ENCODE measurements at regions not wholly inside any gene's neighbourhood (a gene's known extent, or its start where the extent isn't known, plus 50 kb on each side); places are given as distances from the start of the nearest gene placed in this dataset.

DNA sequence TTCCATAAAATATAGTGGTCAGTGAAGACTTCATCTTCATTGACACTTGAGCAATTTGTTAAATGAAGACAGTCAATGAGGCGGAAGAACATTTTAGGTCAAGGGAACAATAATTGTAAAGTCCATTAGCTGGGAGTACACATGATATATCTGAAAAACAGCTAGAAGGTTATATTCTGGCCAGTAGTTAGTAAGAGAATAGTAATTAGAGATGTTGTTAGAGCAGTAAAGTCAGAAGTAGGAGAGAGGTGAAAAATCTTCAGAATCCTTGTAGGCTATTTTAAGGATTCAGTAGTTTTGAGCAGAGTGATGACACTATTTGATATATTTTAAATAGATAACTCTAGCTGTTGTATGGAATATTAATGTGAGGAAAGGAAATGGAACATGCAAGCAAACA, 915.6 kb upstream of the NEGR1 start:
- TF ChIP-seq EZH2 (IDR thresholded peaks at IDR 0.05; ENCODE audit: insufficient read depth, poor library complexity, severe bottlenecking) (no peak), EZH2phosphoT487 (IDR thresholded peaks at IDR 0.05; ENCODE audit: insufficient read depth, low read depth) (no peak)
